ENCODE measurements at regions not wholly inside any gene's neighbourhood (a gene's known extent, or its start where the extent isn't known, plus 50 kb on each side); places are given as distances from the start of the nearest gene placed in this dataset.

DNA sequence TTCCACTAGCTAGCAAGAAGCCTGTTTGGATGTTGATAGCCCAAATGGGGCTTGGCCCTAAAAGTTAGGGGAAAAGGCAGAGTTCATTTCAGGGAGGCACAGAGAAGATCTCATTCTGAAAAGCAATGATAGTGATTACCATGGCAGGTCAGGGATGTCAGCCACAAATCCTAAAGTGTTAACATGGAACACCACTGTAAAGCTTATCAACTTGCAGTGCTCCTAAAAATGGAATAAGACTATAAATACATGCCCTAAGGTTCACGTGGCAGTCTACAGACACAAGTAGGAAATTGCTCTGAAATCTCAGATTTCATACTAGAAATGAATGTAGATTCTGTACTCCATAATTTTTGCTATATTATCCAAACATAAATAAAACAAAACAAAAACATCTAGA lies 280.0 kb upstream of the E2F7 start:
- no peak overlapping the region for H3K4me3 ChIP-seq (ENCODE audit: low read length)

DNA sequence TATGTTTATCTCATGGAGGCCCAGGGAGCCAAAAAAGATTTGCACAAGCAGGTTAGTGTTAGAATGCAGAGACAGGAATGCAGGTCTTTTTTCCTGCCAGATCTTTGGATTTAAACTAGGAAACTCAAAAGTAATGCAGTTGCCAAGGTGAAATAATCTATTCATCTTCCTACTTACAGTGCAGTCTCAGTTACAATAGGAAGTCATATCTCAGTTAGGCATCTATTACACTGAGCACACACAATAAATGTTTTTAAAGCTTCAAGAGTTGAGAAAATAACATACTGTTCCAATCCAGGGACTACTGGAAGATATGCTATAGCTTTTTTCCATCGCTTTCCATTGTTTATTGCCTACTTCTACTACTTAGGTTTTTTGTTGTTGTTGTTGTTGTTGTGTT lies 279.3 kb upstream of the E2F7 start:
- Histone ChIP-seq H3K9ac (ENCODE audit: low read length) (no peak overlapping the region), H3K4me3 (ENCODE audit: low read length) (no peak overlapping the region), H3K27me3 (replicated peaks; ENCODE audit: control insufficient read depth, insufficient read depth, low read length) (no peaks in the 10 kb centered on the region), H3K9me3 (ENCODE audit: control insufficient read depth, low read length) (no peaks in the 10 kb centered on the region), H3K4me1 (ENCODE audit: control insufficient read depth, insufficient read depth, low read length) (peaks cover 57% of the 10 kb centered on the region), H3K36me3 (ENCODE audit: control insufficient read depth, insufficient read depth, low read length, severe bottlenecking) (no peaks in the 10 kb centered on the region)
- DNase-seq (ENCODE audit: low read depth) = no peak

More for the DNA sequence above, 280.0 kb upstream of the E2F7 start:
- H3K4me1 ChIP-seq (ENCODE audit: control insufficient read depth, insufficient read depth, low read length) = peaks cover 64% of the 10 kb centered on the region
- DNase-seq (ENCODE audit: low read depth) = no peak
- H3K9ac ChIP-seq (ENCODE audit: low read length) = no peak overlapping the region
- H3K27me3 ChIP-seq (replicated peaks; ENCODE audit: control insufficient read depth, insufficient read depth, low read length) = no peaks in the 10 kb centered on the region
- no peaks in the 10 kb centered on the region for H3K36me3 ChIP-seq (ENCODE audit: control insufficient read depth, insufficient read depth, low read length, severe bottlenecking)
- no peaks in the 10 kb centered on the region for H3K9me3 ChIP-seq (ENCODE audit: control insufficient read depth, low read length)

GRCh38 chr12:77343291-77343690 lies 277.9 kb upstream of the E2F7 start:
- Histone ChIP-seq H3K9me3 (ENCODE audit: control insufficient read depth, low read length) (no peaks in the 10 kb centered on the region), H3K4me3 (ENCODE audit: low read length) (peak overlapping the region; percentile 16), H3K27me3 (replicated peaks; ENCODE audit: control insufficient read depth, insufficient read depth, low read length) (no peaks in the 10 kb centered on the region), H3K4me1 (ENCODE audit: control insufficient read depth, insufficient read depth, low read length) (peaks cover 55% of the 10 kb centered on the region), H3K9ac (ENCODE audit: low read length) (no peak overlapping the region), H3K36me3 (ENCODE audit: control insufficient read depth, insufficient read depth, low read length, severe bottlenecking) (no peaks in the 10 kb centered on the region)
- DNase-seq (ENCODE audit: low read depth) = peak; percentile 47

- Histone ChIP-seq H3K4me3 (ENCODE audit: low read length) (no peak overlapping the region), H3K9ac (ENCODE audit: low read length) (no peak overlapping the region), H3K36me3 (ENCODE audit: control insufficient read depth, insufficient read depth, low read length, severe bottlenecking) (no peaks in the 10 kb centered on the region), H3K4me1 (ENCODE audit: control insufficient read depth, insufficient read depth, low read length) (peaks cover 55% of the 10 kb centered on the region), H3K9me3 (ENCODE audit: control insufficient read depth, low read length) (no peaks in the 10 kb centered on the region), H3K27me3 (replicated peaks; ENCODE audit: control insufficient read depth, insufficient read depth, low read length) (no peaks in the 10 kb centered on the region)
- DNase-seq (ENCODE audit: low read depth) = no peak
Observed at GRCh38 chr12:77342253-77342652, 276.9 kb upstream of the E2F7 start.

- Histone ChIP-seq H3K4me3 (ENCODE audit: low read length) (no peak overlapping the region), H3K27me3 (replicated peaks; ENCODE audit: control insufficient read depth, insufficient read depth, low read length) (no peaks in the 10 kb centered on the region), H3K9me3 (ENCODE audit: control insufficient read depth, low read length) (no peaks in the 10 kb centered on the region), H3K9ac (ENCODE audit: low read length) (no peak overlapping the region), H3K4me1 (ENCODE audit: control insufficient read depth, insufficient read depth, low read length) (peaks cover 30% of the 10 kb centered on the region), H3K36me3 (ENCODE audit: control insufficient read depth, insufficient read depth, low read length, severe bottlenecking) (no peaks in the 10 kb centered on the region)
- DNase-seq (ENCODE audit: low read depth) = peak; percentile 19
Observed at GRCh38 chr12:77339610-77340009, 274.2 kb upstream of the E2F7 start.

DNA sequence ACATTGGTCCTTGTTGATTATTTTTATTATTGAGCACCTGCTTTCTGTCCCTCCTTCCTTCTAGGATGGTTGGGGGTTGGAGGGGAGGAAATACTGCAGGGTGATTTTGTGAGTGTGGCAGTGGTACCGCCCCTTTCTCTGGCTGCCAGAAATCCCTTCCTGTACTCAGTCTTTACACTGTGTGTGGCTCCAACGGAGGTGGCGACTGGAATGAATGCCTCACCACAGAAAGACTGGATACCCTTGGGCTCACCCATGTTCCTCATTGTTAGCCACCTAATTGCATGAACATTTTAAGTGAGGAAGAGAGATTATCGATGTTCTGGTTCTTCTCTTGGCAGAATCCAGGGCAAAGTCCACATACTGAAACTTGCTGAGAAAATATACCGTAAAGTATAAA lies 272.0 kb upstream of the E2F7 start:
- Histone ChIP-seq H3K9me3 (ENCODE audit: control insufficient read depth, low read length) (no peaks in the 10 kb centered on the region), H3K4me1 (ENCODE audit: control insufficient read depth, insufficient read depth, low read length) (peaks cover 7% of the 10 kb centered on the region), H3K9ac (ENCODE audit: low read length) (no peak overlapping the region), H3K4me3 (ENCODE audit: low read length) (no peak overlapping the region), H3K27me3 (replicated peaks; ENCODE audit: control insufficient read depth, insufficient read depth, low read length) (no peaks in the 10 kb centered on the region), H3K36me3 (ENCODE audit: control insufficient read depth, insufficient read depth, low read length, severe bottlenecking) (no peaks in the 10 kb centered on the region)
- no peak for DNase-seq (ENCODE audit: low read depth)

GRCh38 chr12:77334806-77335205 lies 269.4 kb upstream of the E2F7 start:
- no peak overlapping the region for H3K9ac ChIP-seq (ENCODE audit: low read length)
- DNase-seq (ENCODE audit: low read depth) = no peak
- no peak overlapping the region for H3K4me3 ChIP-seq (ENCODE audit: low read length)
- H3K36me3 ChIP-seq (ENCODE audit: control insufficient read depth, insufficient read depth, low read length, severe bottlenecking) = no peaks in the 10 kb centered on the region
- no peaks in the 10 kb centered on the region for H3K9me3 ChIP-seq (ENCODE audit: control insufficient read depth, low read length)
- no peaks in the 10 kb centered on the region for H3K4me1 ChIP-seq (ENCODE audit: control insufficient read depth, insufficient read depth, low read length)
- no peaks in the 10 kb centered on the region for H3K27me3 ChIP-seq (replicated peaks; ENCODE audit: control insufficient read depth, insufficient read depth, low read length)

GRCh38 chr12:77328326-77328725 lies 263.0 kb upstream of the E2F7 start:
- H3K9me3 ChIP-seq (ENCODE audit: control insufficient read depth, low read length) = no peaks in the 10 kb centered on the region
- no peak overlapping the region for H3K4me3 ChIP-seq (ENCODE audit: low read length)
- no peaks in the 10 kb centered on the region for H3K27me3 ChIP-seq (replicated peaks; ENCODE audit: control insufficient read depth, insufficient read depth, low read length)
- H3K36me3 ChIP-seq (ENCODE audit: control insufficient read depth, insufficient read depth, low read length, severe bottlenecking) = no peaks in the 10 kb centered on the region
- no peak for DNase-seq (ENCODE audit: low read depth)
- H3K9ac ChIP-seq (ENCODE audit: low read length) = no peak overlapping the region
- peaks cover 5% of the 10 kb centered on the region for H3K4me1 ChIP-seq (ENCODE audit: control insufficient read depth, insufficient read depth, low read length)

GRCh38 chr12:77325511-77326236 lies 260.3 kb upstream of the E2F7 start:
- Histone ChIP-seq H3K4me1 (ENCODE audit: control insufficient read depth, insufficient read depth, low read length) (peaks cover 5% of the 10 kb centered on the region), H3K36me3 (ENCODE audit: control insufficient read depth, insufficient read depth, low read length, severe bottlenecking) (no peaks in the 10 kb centered on the region), H3K9ac (ENCODE audit: low read length) (peak overlapping the region; percentile 62), H3K9me3 (ENCODE audit: control insufficient read depth, low read length) (no peaks in the 10 kb centered on the region), H3K27me3 (replicated peaks; ENCODE audit: control insufficient read depth, insufficient read depth, low read length) (no peaks in the 10 kb centered on the region), H3K4me3 (ENCODE audit: low read length) (peak overlapping the region; percentile 93)
- peak; percentile 33 for DNase-seq (ENCODE audit: low read depth)

DNA sequence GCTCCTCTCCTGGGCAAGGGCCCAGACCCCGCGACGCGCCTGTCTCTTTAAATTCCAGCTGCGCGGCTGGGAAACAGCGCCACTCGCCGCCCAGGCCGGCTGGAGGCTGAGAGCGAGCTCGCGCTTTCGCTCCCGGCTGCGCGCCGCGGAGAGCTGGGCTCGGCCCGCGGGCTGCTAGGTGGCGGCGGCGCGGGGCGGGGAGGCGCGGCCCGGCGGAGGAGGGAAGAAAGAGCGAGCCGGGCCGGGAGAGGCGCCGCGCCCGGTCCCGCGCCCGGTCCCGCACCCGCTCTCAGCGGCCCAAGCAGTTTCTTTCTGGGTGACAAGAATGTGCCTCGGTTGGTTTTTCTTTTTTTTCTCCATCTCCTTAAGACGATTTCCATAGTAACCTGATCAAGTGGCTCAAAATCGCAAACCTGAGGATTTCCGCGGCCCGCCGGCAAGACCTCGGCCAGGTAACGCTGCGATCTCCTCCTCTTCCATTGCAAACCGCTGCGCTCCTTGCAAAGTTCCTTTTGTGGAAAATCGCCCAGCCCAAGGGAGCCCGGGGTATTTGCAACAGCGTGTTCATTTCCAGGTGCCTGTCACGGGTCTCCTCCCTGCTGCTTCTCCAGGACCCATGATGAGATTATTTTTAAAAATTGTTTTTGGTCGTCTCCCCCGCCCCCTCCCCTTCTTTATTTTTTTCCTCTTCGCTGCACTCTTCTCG lies 259.5 kb upstream of the E2F7 start:
- DNase-seq (ENCODE audit: low read depth) = peak; percentile 95
- no peaks in the 10 kb centered on the region for H3K36me3 ChIP-seq (ENCODE audit: control insufficient read depth, insufficient read depth, low read length, severe bottlenecking)
- peak overlapping the region; percentile 93 for H3K4me3 ChIP-seq (ENCODE audit: low read length)
- no peaks in the 10 kb centered on the region for H3K27me3 ChIP-seq (replicated peaks; ENCODE audit: control insufficient read depth, insufficient read depth, low read length)
- H3K9ac ChIP-seq (ENCODE audit: low read length) = peak overlapping the region; percentile 87
- H3K9me3 ChIP-seq (ENCODE audit: control insufficient read depth, low read length) = no peaks in the 10 kb centered on the region
- H3K4me1 ChIP-seq (ENCODE audit: control insufficient read depth, insufficient read depth, low read length) = peaks cover 5% of the 10 kb centered on the region

DNA sequence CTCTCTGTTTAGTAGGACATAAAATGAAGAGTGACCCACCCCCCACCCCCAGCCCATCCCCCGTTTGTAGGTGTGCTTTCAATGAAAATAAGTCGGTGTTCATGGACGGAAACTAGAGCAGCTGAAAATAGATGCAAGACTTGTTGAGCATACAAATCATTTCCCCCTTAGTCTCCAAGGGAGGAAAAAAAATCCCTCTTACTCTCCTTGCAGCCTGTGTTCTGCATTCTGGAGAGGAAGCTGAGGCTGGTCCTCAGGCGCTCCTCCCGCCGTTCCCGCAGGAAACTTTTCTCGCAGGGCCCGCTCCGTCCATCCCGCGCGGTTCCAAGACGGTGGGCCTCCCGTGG lies 259.0 kb upstream of the E2F7 start:
- no peaks in the 10 kb centered on the region for H3K9me3 ChIP-seq (ENCODE audit: control insufficient read depth, low read length)
- peak overlapping the region; percentile 87 for H3K9ac ChIP-seq (ENCODE audit: low read length)
- H3K4me1 ChIP-seq (ENCODE audit: control insufficient read depth, insufficient read depth, low read length) = peaks cover 5% of the 10 kb centered on the region
- DNase-seq (ENCODE audit: low read depth) = no peak
- no peaks in the 10 kb centered on the region for H3K27me3 ChIP-seq (replicated peaks; ENCODE audit: control insufficient read depth, insufficient read depth, low read length)
- peak overlapping the region; percentile 93 for H3K4me3 ChIP-seq (ENCODE audit: low read length)
- no peaks in the 10 kb centered on the region for H3K36me3 ChIP-seq (ENCODE audit: control insufficient read depth, insufficient read depth, low read length, severe bottlenecking)
